ENCODE measurements at regions not wholly inside any gene's neighbourhood (a gene's known extent, or its start where the extent isn't known, plus 50 kb on each side); places are given as distances from the start of the nearest gene placed in this dataset.
"Not testable (repeated sequence)": the region's sequence is repeated elsewhere in the genome, so short reads cannot be mapped to it uniquely, and the experiment has no call there.

DNA sequence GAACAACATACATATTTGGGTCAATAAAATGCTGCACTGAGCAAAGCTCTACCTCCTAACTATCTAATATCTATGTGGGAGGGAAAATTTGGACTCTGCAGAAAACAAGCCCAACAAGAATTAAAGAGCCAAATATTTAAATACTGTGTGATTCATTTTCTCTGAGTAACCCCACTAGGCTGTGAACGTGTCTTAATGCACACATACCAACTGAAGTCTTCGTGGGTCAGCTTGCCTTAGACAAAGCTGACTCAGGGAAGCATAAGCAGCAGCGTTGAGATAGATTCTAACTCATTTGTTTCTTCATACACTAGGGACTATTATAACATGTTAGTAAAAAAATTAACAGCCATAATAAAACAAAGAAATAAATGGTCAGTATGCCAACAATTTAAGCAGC, 114.3 kb downstream of the GJA1 start:
- DNase-seq = peak; percentile 95

DNA sequence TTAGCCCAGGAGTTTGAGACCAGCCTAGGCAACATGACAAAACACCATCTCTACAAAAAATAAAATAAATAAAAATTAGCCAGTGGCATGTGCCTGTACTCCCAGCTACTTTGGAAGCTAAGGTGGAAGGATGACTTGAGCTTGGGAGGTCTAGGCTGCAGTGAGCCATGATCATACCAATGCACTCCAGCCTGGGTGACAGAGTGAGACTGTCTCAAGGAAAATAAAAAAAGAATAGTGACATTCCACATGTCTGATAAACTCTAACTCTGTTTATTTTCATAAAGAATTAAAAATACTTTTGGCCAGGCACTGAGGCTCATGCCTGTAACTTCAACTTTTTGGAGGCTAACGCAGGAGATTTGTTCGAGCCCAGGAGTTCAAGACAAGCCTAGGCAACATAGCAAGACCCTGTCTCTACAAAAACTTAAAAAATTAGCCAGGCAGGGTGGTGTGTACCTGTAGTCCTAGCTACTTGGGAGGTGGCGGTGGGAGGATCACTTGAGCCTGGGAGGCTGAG, 115.1 kb downstream of the GJA1 start:
- DNase-seq = no peak

DNA sequence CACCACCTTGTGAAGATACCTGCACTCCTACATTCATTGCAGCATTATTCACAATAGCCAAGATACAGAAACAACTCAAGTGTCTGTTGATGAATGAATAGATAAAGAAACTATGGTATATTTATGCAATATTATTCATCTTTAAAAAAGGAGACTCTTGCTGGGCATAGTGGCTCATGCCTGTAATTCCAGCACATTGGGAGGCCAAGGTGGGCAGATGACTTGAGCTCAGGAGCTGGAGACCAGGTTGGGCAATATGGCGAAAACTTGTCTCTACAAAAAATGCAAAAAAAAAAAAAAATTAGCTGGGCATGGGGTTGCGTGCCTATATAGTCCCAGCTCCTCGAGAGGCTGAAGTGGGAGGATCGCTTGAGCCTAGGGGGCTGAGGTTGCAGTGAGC, 119.8 kb downstream of the GJA1 start:
- DNase-seq = no peak

DNA sequence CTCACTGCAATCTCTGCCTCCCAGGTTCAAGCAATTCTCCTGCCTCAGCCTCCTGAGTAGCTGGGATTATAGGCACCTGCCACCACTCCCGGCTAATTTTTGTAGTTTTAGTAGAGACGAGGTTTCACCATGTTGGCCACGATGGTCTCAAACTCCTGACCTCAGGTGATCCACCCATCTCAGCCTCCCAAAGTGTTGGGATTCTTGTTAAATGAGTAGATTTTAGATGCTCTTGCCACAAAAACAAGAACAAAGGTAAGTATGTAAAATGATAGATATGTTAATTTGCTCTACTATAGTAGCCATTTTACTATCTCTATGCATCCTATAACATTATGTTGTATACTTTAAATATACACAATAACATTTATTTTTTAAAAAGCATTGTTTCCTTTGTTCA, 120.7 kb downstream of the GJA1 start:
- not testable (repeated sequence) for DNase-seq

DNA sequence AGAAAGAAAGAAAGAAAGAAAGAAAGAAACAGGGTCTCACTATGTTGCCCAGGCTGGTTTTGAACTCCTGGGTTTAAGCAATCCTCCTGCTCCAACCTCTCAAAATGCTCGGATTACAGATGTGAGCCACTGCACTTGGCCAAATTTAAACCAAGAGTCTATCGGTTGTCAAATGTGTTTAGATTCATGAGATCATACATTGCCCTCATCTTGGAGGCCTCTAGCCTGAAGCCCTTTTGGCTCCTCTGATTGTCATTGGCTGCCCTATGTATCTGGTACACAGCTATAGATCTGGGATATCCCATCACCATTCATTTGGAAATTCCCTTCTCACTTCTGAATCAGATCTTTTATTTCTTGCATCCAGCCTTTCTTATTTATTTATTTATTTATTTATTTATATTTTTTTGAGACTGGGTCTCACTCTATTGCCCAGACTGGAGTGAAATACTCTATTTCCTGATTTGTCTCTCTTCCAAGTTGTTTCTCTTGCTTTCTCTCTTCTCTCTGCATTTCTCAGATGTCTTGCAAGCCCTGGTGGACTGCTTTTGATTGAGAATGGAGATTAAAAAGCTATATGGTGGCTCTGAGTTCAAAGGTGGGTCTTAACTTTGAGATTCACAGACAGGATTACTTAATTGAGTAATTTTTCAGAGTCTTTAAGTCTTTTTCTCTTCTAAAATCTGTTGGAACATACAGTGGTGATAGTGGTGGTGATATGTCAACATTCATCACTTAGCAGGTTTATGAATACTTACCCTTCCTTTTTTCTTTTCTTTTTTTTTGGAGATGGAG, 121.9 kb downstream of the GJA1 start:
- no peak for DNase-seq

DNA sequence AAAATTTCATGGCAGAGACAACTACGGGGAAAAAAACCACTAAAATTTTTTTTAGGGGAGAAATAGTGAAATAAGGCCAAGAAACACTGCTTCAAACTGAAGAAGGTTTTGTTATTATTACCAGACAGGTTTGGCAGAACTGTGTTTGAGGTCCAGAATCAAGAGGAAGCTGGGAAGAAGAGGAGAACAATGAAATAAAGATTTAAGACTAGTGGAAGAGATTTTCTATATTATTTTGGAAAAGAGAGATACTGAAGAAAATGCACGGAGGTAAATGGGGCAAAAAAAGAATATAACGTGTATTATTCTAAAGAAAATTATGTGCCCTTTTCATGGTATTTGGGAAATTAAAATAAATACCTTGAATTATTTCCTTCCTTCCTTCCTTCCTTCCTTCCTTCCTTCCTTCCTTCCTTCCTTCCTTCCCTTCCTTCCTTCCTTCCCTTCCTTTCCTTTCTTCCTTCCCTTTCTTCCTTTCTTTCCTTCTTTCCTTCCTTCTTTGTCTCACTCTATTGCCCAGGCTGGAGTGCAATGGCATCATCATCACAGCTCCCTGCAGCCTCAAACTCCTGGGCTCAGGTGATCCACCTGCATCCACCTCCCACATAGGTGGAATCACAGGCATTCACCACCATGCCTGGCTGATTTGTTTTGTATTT, 124.3 kb downstream of the GJA1 start:
- no peak for DNase-seq

DNA sequence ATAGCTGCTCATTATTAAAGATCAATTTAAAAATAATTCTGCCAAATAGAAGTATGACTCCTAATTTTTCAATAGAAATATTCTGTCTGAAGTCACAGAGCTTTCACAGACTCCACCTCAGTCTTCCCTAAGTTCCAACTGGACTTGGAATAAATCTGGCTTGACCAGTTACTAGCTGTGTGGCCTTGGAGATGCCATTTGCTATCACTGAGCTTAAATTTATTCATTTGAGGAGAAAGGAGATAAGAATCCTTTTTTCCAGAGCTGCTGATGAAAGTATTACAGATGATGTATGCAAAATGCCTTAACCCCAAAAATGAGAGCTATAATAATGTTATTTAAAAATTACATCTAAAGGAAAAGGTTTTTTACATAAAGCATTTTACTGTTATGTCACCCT, 125.0 kb downstream of the GJA1 start:
- no peak for DNase-seq

DNA sequence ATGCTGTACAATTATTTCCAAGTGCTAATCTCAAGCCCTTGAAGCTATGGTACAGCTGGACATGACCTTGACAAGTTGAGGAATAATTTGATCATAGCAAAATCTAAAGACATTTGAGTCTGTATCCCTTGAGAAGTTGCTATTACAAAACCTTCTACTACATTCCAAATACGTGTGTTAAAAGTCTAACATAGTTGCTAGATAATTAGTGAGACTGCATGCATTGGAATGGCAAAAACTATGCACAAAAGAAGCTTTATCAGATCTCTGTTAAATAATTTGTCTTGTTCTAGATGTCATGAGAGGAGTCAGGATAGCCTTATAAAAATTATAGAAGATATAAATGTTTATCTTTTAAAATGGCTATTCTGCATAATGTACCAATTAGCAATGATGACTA, 127.8 kb downstream of the GJA1 start:
- DNase-seq = no peak

DNA sequence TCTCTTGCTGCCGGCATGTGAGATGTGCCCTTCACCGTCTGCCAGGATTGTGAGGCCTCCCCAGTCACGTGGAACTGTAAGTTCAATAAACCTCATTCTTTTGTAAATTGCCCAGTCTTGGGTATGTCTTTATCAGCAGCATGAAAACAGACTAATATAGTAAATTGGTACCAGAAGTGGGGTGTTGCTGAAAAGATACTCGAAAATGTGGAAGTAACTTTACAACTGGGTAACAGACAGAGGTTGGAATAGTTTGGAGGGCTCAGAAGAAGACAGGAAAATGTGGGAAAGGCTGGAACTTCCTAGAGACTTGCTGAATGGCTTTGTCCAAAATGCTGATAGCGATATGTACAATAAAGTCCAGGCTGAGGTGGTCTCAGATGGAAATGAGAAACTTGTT, 129.1 kb downstream of the GJA1 start:
- not testable (repeated sequence) for DNase-seq

DNA sequence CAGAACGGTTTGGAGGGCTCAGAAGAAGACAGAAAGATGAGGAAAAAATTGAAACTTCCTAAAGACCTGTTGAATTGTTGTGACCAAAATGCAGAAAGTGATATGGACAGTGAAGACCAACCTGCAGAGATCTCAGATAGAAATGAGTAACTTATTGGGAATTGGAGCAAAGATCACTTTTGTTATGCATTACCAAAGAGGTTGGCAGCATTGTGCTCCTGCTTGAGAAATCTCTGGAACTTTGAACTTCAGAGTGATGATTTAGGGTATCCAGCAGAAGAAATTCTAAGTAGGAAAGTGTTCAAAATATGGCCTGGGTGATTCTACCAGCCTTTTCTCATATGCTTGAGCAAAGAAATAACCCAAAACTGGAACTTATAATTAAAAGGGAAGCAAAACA, 136.0 kb downstream of the GJA1 start:
- no peak for DNase-seq

DNA sequence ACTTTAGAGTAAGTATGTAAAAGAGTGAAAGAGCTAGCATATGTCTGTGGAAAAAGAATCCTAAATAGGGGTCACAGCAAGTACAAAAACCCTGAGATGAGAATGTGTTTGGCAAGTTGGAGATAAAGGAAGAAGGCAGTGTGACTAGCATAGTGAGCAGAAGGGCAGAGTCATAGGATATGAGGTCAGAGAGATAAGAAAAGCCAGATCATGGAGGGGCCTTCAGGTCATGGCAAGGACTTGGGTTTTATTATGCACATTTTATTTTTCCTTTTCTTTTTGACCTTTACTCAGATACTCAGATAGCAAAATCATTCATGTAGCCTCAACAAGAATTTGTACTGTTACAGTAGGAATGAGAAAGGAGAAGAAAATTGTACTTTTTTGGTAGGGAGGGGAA, 138.0 kb downstream of the GJA1 start:
- no peak for DNase-seq

DNA sequence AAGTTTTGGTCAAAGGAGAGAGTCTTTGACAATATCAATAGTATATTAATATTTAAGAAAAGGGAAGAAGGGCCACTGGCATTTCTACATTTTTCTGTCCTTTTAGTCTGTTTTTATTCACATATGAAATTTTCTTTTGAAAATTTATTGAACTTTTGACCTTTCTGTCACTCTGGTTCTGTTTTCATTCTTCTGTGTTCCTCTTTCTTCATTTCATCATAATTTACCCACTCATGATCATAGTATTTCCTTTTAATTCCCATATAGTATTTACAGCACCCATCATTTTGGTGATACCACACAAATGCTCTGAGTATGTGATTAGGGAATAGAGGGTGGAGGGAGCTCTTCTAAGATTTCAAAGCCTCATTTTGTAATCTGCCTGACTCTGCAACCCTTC, 142.8 kb downstream of the GJA1 start:
- DNase-seq = no peak

DNA sequence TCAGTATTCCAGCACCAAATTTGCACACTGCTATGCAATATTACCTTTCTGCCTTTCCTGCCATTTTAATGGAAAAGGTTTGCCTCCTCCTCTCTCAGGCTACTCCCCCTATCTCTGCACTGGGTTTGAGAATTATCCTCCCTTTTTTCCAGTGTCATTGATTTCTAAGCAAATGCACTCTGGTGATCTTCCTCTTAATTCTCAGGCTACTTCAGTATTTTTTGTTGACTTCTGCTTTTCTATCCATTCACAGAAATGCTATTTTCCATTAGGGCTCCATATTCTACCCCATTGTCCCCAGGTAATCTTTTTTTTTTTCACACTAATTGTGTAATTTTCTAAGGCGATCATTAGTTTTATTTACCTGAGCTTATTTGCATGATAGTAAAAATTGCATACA, 144.0 kb downstream of the GJA1 start:
- DNase-seq = no peak

DNA sequence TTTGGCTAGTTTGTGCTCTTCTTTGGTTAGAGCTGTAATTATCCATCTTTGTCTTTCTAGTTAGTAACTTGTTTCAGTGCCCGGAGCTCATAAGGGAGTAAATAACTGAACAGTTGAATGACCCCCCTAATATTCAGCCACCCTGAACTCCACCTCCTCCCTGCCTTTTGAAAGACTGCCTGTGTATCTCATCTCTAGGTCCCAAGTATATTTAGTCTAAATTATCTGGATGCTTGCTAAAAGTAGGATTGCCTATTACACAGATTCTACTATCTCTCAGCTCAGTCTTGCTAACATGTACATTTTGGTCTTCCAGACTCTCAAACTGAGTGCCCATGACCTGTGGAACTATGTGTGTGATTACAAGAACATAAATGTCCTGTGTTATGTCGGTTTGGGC, 145.9 kb downstream of the GJA1 start:
- DNase-seq = no peak

DNA sequence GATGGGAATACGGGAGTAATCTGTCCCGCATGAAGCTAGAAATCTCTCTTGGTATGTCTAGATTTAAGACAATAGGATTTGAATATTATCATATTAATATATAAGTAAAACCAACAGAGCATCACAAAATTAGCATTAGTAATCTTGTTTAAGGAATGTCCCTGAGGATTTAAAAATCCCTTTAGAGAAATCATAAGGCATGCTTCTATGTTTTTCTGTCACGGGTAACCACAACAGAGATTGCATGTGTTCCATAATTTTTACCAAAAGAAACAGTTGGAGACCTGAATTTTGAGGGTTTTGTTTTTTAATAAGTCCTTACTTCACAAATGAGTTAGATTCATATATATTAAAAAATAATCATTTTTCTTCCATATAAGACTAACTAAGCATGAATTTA, 146.8 kb downstream of the GJA1 start:
- no peak for DNase-seq

DNA sequence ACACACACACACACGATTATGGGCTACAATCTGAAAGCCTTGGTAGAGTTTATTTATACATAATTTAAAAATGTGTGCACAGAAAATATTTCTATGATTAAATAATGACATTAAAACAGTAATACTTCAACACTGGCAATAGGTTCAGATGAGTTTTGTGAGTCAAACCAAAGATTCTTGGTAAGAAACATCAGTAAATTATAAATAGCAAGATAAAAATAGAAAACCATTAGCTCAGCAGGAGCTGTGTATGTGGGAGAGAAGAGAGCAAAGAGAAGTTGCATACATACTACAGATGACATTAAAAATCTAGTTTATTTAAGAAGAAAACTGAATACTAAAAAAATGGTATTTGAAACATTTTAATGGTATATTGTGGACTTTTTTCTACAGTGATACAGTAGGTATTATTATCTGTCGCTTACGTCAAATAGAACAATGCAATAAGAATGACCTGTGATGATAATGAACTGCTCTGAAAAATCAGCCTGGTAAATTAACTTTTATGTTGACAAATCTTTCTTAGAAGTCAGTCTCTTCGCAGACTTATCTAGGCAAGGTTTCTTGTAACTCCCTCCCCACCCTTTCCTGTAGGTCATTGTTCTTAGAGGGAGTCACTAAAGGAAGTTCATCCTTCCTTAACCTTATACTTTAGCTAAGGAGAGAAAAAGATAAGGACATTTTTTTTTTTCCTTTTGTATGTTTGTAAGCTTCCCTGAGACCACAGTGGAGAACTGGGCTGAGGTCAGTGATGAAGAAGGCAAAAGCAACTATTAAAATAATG, 149.3 kb downstream of the GJA1 start:
- DNase-seq = peak; percentile 69

DNA sequence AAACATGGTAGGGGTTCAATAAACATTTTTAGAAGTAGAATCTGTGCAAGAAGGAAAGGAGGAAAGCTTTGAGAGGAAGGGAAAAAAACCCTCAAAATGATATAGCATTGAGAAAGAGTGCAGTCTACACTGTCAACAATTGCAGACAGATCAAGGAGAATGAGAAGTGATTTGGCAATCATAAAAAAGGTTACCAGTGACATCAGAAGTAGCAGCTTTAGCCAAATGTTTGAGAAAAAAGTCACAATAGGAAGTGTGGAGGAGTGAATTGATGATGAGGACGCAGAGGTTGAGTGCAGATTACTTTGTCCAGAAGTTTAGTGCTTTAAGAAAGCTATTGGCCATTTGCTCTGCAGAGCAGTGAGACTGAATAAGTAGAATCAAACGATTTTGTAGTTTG, 155.0 kb downstream of the GJA1 start:
- DNase-seq = peak; percentile 18

DNA sequence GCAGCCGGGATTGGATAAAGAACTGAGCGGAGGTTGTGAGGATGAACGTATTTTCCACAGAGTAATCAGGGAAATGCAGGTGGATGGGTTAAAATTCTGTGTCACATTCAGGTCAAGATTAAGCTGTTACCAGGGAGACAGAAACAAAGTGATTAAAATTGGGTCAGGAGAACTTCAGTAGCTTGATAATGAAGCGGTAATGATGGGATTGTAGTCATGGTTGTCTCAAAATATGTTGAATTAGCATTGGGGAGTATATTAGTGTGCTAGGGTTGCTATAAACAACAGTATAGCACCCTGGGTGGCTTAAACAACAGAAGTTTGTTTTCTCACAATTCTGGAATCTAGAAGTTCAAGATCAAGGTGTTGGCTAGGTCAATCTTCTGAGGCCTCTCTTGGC, 155.5 kb downstream of the GJA1 start:
- no peak for DNase-seq

DNA sequence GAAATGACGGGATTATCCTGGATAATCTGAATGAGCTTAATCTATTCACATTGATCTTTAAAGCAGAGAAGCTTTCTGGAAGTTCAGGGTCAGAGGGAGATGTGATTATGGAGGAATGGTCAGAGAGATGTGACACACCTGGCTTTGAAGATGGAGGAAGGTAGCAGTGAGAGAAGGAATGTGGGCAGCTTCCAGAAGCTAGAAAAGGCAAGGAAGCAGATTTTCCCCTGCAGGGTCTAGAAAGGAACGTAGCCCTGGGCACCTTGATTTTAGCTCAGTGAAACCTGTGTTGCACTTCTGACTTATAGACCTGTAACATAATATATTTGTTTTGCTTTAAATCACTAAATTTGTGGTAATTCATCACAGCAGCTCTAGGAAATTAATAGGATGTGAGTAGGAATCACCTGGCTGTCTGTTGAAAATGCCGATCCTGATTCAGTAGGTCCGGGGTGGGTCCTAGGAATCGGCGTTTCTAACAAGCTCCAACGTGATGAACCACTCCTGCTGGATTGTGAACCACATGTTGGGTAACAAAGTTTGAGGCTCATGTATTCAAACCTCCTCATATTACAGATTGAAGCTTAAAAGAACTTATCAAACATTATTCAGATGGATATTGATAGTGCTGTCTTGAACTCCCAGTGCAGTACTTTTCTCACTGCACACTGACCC, 157.0 kb downstream of the GJA1 start:
- DNase-seq = no peak

DNA sequence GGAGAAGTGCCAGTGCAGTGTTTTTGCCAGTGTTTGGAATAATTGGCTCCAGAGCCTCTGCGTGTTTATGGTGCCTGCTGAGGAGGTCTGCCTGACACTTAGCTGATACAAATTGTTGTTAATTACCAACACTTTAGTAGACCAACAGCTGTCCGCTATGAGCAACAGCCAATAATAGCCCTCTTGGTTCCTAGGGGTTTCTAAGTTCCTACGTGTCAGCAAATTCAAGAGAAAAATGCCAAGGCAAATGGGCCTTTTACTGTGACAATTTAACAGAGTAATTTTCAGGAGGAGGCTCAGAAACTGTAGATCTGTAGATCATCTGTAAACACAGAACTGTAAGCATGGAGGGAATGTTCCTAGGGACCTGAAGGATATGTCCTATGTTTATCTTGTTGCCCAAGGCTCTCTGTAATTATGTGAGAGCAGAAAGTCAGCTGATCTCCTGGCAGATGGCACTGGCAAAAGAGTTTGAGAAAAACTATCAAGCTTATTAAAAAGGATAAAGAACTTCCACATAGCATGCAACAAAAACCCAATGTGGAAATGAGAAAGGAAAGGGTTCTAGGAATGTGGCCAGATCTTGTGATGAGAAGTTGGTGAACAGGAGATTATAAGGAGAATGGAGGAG, 157.7 kb downstream of the GJA1 start:
- DNase-seq = no peak

DNA sequence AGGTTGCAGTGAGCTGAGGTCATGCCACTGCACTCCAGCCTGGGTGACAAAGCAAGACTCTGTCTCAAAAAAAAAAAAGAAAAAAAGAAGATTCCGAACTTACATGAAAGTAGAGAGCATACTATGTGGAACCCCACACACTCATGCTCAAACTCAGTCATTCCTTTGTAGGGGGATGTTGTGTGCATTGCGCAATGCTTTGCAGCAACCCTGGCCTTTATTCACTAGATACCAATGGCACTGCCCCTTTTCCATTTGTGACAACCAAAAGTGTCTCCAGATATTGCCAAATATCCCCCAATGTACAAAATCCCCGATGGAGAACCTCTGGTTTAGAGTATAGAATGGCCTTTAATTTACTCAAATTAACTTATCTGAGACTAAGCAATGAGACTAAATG, 158.6 kb downstream of the GJA1 start:
- DNase-seq = no peak

DNA sequence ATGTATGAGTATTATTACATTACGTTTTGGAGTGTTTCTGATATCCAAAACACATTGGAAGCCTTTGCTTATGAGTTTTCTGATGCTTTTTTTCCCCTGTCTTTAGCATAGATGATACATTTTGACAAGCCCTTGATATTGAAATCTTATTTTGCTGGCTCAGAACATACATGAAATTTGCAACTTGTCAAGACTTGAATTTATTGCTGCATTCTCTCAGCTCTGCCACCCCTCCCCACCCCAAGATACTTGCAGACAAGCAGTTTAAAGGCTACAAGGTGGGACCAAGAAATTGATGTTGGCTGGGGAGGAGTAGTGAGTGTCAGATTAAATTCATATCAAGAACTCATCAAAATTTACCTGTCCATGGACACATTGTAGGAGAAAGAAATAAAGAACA, 160.2 kb downstream of the GJA1 start:
- DNase-seq = no peak

DNA sequence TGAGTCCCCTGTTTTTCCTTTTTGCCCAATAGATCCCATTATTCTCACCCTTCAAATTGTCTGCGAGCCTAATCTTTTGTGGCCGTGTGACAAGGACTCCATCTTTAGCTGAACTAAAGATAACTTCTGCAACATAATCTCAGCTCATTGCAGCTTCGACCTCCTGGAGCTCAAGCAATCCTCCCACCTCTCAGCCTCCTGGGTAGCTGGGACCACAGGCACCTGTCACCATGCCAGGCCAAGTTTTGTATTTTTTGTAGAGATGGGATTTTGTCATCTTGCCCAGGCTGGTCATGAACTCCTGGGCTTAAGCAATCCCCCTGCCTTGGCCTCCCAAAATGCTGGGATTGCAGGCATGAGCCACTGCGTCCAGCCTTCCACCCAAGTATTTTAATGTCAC, 161.0 kb downstream of the GJA1 start:
- no peak for DNase-seq
